ENCODE measurements at regions not wholly inside any gene's neighbourhood (a gene's known extent, or its start where the extent isn't known, plus 50 kb on each side); places are given as distances from the start of the nearest gene placed in this dataset.

- intact Hi-C loops (cut with micrococcal nuclease) = no loop called here
- POLR2A ChIA-PET = no interaction called here
- no peaks in the 10 kb centered on the region for H3K4me1 Mint-ChIP-seq (ENCODE audit: insufficient read depth, unreplicated experiment)
Measured at GRCh38 chr5:2222246-2222992, 339.7 kb upstream of the IRX4 start.

GRCh38 chr5:2221450-2221849, 338.7 kb upstream of the IRX4 start:
- no peak overlapping the region for H3K27ac Mint-ChIP-seq (ENCODE audit: low read depth, unreplicated experiment)

More at GRCh38 chr5:2222246-2222992, 339.7 kb upstream of the IRX4 start:
- H3K9me3 Mint-ChIP-seq (ENCODE audit: unreplicated experiment) = peaks cover 12% of the 10 kb centered on the region
- no peaks in the 10 kb centered on the region for H3K36me3 Mint-ChIP-seq (ENCODE audit: insufficient read depth, unreplicated experiment)
- H3K27ac Mint-ChIP-seq (ENCODE audit: low read depth, unreplicated experiment) = no peak overlapping the region
- no peak for TF ChIP-seq CTCF (IDR thresholded peaks at IDR 0.05; ENCODE audit: unreplicated experiment)
- H3K27me3 Mint-ChIP-seq (ENCODE audit: insufficient read depth, unreplicated experiment) = peaks cover 25% of the 10 kb centered on the region
- DNase-seq (ENCODE audit: unreplicated experiment) = no peak
- CTCF ChIA-PET = no interaction called here
- no TSS peak for BruUV-seq (replicated peaks)
- H3K4me3 Mint-ChIP-seq (ENCODE audit: unreplicated experiment) = no peak overlapping the region

GRCh38 chr5:2220741-2221140, 338.0 kb upstream of the IRX4 start:
- Mint-ChIP-seq H3K27ac (ENCODE audit: low read depth, unreplicated experiment) (no peak overlapping the region), H3K4me3 (ENCODE audit: unreplicated experiment) (no peak overlapping the region), H3K36me3 (ENCODE audit: insufficient read depth, unreplicated experiment) (no peaks in the 10 kb centered on the region), H3K9me3 (ENCODE audit: unreplicated experiment) (peaks cover 12% of the 10 kb centered on the region), H3K4me1 (ENCODE audit: insufficient read depth, unreplicated experiment) (no peaks in the 10 kb centered on the region), H3K27me3 (ENCODE audit: insufficient read depth, unreplicated experiment) (peaks cover 25% of the 10 kb centered on the region)
- DNase-seq (ENCODE audit: unreplicated experiment) = no peak
- POLR2A ChIA-PET = interaction anchor here (0.6 kb wide), 1 partner anchor 904 kb away, joined by 3 read pairs; no protein-coding TSS in a partner anchor
- BruUV-seq (replicated peaks) = no TSS peak
- TF ChIP-seq CTCF (IDR thresholded peaks at IDR 0.05; ENCODE audit: unreplicated experiment) = no peak
- intact Hi-C loops (cut with micrococcal nuclease) = no loop called here
- CTCF ChIA-PET = interaction anchor here (0.6 kb wide), 1 partner anchor 12 kb away, joined by 3 read pairs; no protein-coding TSS in a partner anchor

More at GRCh38 chr5:2221450-2221849, 338.7 kb upstream of the IRX4 start:
- ChIA-PET CTCF (interaction anchor here (0.6 kb wide), 1 partner anchor 13 kb away, joined by 3 read pairs; no protein-coding TSS in a partner anchor), POLR2A (interaction anchor here (0.6 kb wide), 1 partner anchor 905 kb away, joined by 3 read pairs; no protein-coding TSS in a partner anchor)
- no peak for DNase-seq (ENCODE audit: unreplicated experiment)
- intact Hi-C loops (cut with micrococcal nuclease) = no loop called here
- no peak for TF ChIP-seq CTCF (IDR thresholded peaks at IDR 0.05; ENCODE audit: unreplicated experiment)
- BruUV-seq (replicated peaks) = no TSS peak
- Mint-ChIP-seq H3K27me3 (ENCODE audit: insufficient read depth, unreplicated experiment) (peaks cover 25% of the 10 kb centered on the region), H3K4me1 (ENCODE audit: insufficient read depth, unreplicated experiment) (no peaks in the 10 kb centered on the region), H3K9me3 (ENCODE audit: unreplicated experiment) (peaks cover 12% of the 10 kb centered on the region), H3K4me3 (ENCODE audit: unreplicated experiment) (no peak overlapping the region), H3K36me3 (ENCODE audit: insufficient read depth, unreplicated experiment) (no peaks in the 10 kb centered on the region)

GRCh38 chr5:2219149-2219776, 336.5 kb upstream of the IRX4 start:
- Mint-ChIP-seq H3K9me3 (ENCODE audit: unreplicated experiment) (peaks cover 12% of the 10 kb centered on the region), H3K27ac (ENCODE audit: low read depth, unreplicated experiment) (no peak overlapping the region), H3K36me3 (ENCODE audit: insufficient read depth, unreplicated experiment) (no peaks in the 10 kb centered on the region), H3K4me1 (ENCODE audit: insufficient read depth, unreplicated experiment) (no peaks in the 10 kb centered on the region), H3K27me3 (ENCODE audit: insufficient read depth, unreplicated experiment) (peaks cover 15% of the 10 kb centered on the region), H3K4me3 (ENCODE audit: unreplicated experiment) (no peak overlapping the region)
- TF ChIP-seq CTCF (IDR thresholded peaks at IDR 0.05; ENCODE audit: unreplicated experiment) = no peak
- POLR2A ChIA-PET = no interaction called here
- BruUV-seq (replicated peaks) = no TSS peak
- DNase-seq (ENCODE audit: unreplicated experiment) = no peak
- intact Hi-C loops (cut with micrococcal nuclease) = no loop called here
- CTCF ChIA-PET = no interaction called here

Data from MCF 10A (cell line).